Testis (tissue), 2 donors: ENCODE measurements at regions not wholly inside any gene's neighbourhood (a gene's known extent, or its start where the extent isn't known, plus 50 kb on each side); places are given as distances from the start of the nearest gene placed in this dataset.

Experiments
- CTCF ChIP-seq, 3 experiments: fragments of 450-650 bp in 2 of 3; fragments of 200-600 bp in 1 of 3; sonication (generic) in 1 of 3; IDR thresholded peaks; one replicate each; pipeline ENCODE4 v1.5.1; 2016 to 2019; ENCODE audit warnings: antibody characterized with exemption in 3 of 3, mild to moderate bottlenecking in 2 of 3, moderate library complexity in 1 of 3
- POLR2A ChIP-seq: fragments of 450-650 bp; IDR thresholded peaks from one replicate; pipeline ENCODE4 v1.6.1; 2017; ENCODE audit warnings: antibody characterized with exemption, mild to moderate bottlenecking, moderate library complexity

DNA sequence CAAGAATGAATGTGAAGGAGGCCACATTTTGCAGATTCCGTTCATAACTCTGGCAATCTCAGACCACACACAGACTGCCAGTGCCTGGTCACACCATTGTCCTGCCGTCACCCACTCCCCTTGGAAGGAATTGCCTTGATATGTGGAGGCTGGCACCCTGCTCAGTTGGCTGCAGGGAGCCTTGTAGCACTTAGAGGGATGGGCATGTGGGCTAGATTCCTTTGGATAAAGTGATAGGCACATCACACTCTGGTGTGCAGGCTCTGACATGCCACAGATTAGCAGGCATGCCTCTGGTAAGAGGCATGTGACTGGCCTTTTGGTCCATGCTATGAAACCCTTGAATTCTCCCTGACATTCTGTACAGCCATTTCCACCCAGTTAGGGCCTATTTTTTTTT, 254.6 kb upstream of the PIK3R1 start:
- TF ChIP-seq CTCF (IDR thresholded peaks at IDR 0.05): no peak
- TF ChIP-seq POLR2A: no peak
